A673 (cell line): ENCODE measurements at regions not wholly inside any gene's neighbourhood (a gene's known extent, or its start where the extent isn't known, plus 50 kb on each side); places are given as distances from the start of the nearest gene placed in this dataset.

Source experiments
- BruUV-seq: library from RNA; stranded (reverse); fragments of 400-500 nt; replicated peaks from 2 replicates; lab custom pipeline; 2021; lab: Mats Ljungman, UMichigan
- CTCF ChIA-PET: fragments of 300-600 bp; sonication (Branson Sonifier 250); formaldehyde crosslinking; loops from one replicate; lab custom pipeline; 2022; ENCODE audit warnings: antibody characterized with exemption; lab: Charles Lee
- POLR2A ChIA-PET: fragments of 300-600 bp; sonication (Branson Sonifier 250); formaldehyde crosslinking; loops from one replicate; lab custom pipeline; 2022; ENCODE audit warnings: antibody characterized with exemption; ENCODE audit not compliant: low non-redundant PET; lab: Charles Lee
- DNase-seq: peaks from one replicate; pipeline ENCODE4 v3.0.0-alpha.2; 2015; ENCODE audit warnings: low spot score
- H3K27ac ChIP-seq: fragments of 200-600 bp; sonication (generic); 2 replicates; pipeline ENCODE4 v1.5.1; 2016; ENCODE audit warnings: mixed run types, low read depth, mild to moderate bottlenecking, mixed read lengths, antibody characterized with exemption, low read length; ENCODE audit not compliant: poor library complexity, severe bottlenecking
- H3K27me3 ChIP-seq: fragments of 200-600 bp; sonication (generic); replicated peaks from 2 replicates; pipeline ENCODE4 v1.6.1; 2017; ENCODE audit warnings: mixed run types, low read depth, mild to moderate bottlenecking, mixed read lengths, antibody characterized with exemption, low read length; ENCODE audit not compliant: insufficient read depth, poor library complexity
- H3K36me3 ChIP-seq: fragments of 200-600 bp; sonication (generic); 2 replicates; pipeline ENCODE4 v1.6.1; 2016; ENCODE audit warnings: mixed run types, mild to moderate bottlenecking, mixed read lengths, antibody characterized with exemption, low read length; ENCODE audit not compliant: insufficient read depth, poor library complexity, severe bottlenecking
- H3K4me1 ChIP-seq: fragments of 200-600 bp; sonication (generic); 2 replicates; pipeline ENCODE4 v1.6.1; 2017; ENCODE audit warnings: mixed run types, mild to moderate bottlenecking, mixed read lengths, antibody characterized with exemption, low read length; ENCODE audit not compliant: insufficient read depth, poor library complexity, severe bottlenecking
- H3K4me3 ChIP-seq: fragments of 200-600 bp; sonication (generic); 2 replicates; pipeline ENCODE4 v1.5.1; 2016; ENCODE audit warnings: low read depth, mixed run types, mild to moderate bottlenecking, mixed read lengths, low read length; ENCODE audit not compliant: poor library complexity, severe bottlenecking
- H3K9me3 ChIP-seq: fragments of 200-600 bp; sonication (generic); 2 replicates; pipeline ENCODE4 v1.6.1; 2016; ENCODE audit warnings: mixed run types, low read depth, mild to moderate bottlenecking, mixed read lengths, antibody characterized with exemption, low read length; ENCODE audit not compliant: poor library complexity, severe bottlenecking
- EZH2 ChIP-seq: fragments of 200-600 bp; sonication (generic); IDR thresholded peaks from 2 replicates; pipeline ENCODE4 v1.6.1; 2017; ENCODE audit warnings: borderline replicate concordance, low read depth, mild to moderate bottlenecking, mixed read lengths, antibody characterized with exemption, low read length; ENCODE audit not compliant: poor library complexity, severe bottlenecking
- intact Hi-C: fragments of 100-400 bp; cut with micrococcal nuclease; formaldehyde crosslinking; loops from one replicate; pipeline ENCODE4 v1.10.0; 2022; ENCODE audit not compliant: unreplicated experiment
- TF ChIP-seq, protein P1 (sequence below): fragments of 300-800, 200-600 bp; sonication (generic); conservative IDR thresholded peaks from 2 replicates; pipeline ENCODE4 v1.5.1; 2017; ENCODE audit warnings: low read depth, mild to moderate bottlenecking, antibody characterized with exemption, low read length, moderate library complexity, mixed read lengths

DNA sequence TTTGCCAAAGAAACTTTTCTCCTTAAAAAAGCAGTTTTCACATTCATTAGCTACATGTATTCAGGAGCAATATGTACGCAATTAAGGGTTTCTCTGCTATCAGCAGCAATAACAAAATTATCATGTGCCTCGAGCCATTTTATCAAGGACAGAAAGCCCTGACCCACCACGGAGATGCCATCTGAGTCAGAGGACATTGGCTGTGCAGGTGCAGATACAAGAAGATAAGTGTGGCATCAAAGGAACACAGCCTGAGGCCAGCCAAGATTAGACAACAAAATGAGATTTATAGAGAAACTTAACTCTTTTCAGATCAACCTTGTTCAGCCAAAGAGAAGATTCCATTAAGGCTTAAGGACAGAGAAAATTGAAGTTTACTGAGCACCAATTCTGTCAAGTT is 115.2 kb upstream of the LGSN start:
- BruUV-seq = no TSS peak
- ChIA-PET POLR2A (no interaction called here), CTCF (no interaction called here)
- H3K36me3 ChIP-seq = no peaks in the 10 kb centered on the region
- no peaks in the 10 kb centered on the region for H3K9me3 ChIP-seq
- no peak for DNase-seq
- H3K4me3 ChIP-seq = no peak overlapping the region
- H3K27me3 ChIP-seq = no peaks in the 10 kb centered on the region
- no peaks in the 10 kb centered on the region for H3K4me1 ChIP-seq
- no peak overlapping the region for H3K27ac ChIP-seq
- intact Hi-C loops = no loop called here
- TF ChIP-seq EZH2 = no peak
- TF ChIP-seq, protein P1, sequence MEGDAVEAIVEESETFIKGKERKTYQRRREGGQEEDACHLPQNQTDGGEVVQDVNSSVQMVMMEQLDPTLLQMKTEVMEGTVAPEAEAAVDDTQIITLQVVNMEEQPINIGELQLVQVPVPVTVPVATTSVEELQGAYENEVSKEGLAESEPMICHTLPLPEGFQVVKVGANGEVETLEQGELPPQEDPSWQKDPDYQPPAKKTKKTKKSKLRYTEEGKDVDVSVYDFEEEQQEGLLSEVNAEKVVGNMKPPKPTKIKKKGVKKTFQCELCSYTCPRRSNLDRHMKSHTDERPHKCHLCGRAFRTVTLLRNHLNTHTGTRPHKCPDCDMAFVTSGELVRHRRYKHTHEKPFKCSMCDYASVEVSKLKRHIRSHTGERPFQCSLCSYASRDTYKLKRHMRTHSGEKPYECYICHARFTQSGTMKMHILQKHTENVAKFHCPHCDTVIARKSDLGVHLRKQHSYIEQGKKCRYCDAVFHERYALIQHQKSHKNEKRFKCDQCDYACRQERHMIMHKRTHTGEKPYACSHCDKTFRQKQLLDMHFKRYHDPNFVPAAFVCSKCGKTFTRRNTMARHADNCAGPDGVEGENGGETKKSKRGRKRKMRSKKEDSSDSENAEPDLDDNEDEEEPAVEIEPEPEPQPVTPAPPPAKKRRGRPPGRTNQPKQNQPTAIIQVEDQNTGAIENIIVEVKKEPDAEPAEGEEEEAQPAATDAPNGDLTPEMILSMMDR = no peak

DNA sequence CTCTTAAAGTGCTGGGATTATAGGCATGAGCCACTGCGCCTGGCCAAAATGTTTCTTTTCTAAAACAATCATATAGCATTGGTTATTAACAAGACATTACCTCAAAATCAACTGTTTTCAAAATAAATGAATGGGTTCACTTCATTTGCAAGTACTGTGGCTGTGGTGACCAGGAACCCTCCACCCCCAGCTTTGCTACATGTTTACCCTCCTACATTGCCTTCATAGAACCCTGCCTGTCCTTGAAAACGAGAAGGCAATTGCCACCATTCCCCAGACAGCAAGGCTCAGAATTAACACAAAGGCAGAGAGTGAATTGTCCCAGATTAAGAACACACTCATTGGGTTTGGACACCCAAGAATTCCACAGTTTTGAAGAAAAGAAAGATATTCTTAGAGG is 116.6 kb upstream of the LGSN start:
- Histone ChIP-seq H3K4me1 (no peaks in the 10 kb centered on the region), H3K9me3 (no peaks in the 10 kb centered on the region), H3K36me3 (no peaks in the 10 kb centered on the region), H3K27ac (no peak overlapping the region), H3K27me3 (no peaks in the 10 kb centered on the region), H3K4me3 (no peak overlapping the region)
- TF ChIP-seq, protein P1 = no peak
- TF ChIP-seq EZH2 = no peak
- ChIA-PET CTCF (no interaction called here), POLR2A (no interaction called here)
- no peak for DNase-seq
- no TSS peak for BruUV-seq
- intact Hi-C loops = no loop called here

DNA sequence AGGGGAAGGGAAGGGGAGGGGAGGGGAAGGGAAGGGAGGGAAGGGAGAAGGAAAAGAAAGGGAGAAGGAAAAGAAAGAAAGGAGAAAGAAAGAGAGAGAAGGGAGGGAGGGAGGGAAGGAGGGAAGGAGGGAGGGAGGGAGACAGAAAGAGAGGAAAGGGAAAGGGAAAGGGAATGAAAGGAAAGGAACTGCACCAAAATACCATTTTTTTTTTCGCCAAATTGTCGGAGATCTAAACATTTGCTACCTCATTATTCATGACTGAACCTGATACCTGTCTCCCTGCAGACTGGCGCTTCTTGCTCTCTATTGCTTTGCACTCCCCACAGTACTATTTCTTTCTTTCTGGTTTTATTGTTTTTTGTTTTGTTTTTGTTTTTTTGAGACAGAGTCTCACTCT is 117.3 kb upstream of the LGSN start:
- intact Hi-C loops = no loop called here
- no peaks in the 10 kb centered on the region for H3K36me3 ChIP-seq
- TF ChIP-seq, protein P1 = no peak
- TF ChIP-seq EZH2 = no peak
- H3K9me3 ChIP-seq = no peaks in the 10 kb centered on the region
- H3K27ac ChIP-seq = no peak overlapping the region
- BruUV-seq = no TSS peak
- ChIA-PET CTCF (no interaction called here), POLR2A (no interaction called here)
- H3K27me3 ChIP-seq = no peaks in the 10 kb centered on the region
- H3K4me3 ChIP-seq = no peak overlapping the region
- DNase-seq = no peak
- H3K4me1 ChIP-seq = no peaks in the 10 kb centered on the region
